ENCODE measurements at regions not wholly inside any gene's neighbourhood (a gene's known extent, or its start where the extent isn't known, plus 50 kb on each side); places are given as distances from the start of the nearest gene placed in this dataset.

DNA sequence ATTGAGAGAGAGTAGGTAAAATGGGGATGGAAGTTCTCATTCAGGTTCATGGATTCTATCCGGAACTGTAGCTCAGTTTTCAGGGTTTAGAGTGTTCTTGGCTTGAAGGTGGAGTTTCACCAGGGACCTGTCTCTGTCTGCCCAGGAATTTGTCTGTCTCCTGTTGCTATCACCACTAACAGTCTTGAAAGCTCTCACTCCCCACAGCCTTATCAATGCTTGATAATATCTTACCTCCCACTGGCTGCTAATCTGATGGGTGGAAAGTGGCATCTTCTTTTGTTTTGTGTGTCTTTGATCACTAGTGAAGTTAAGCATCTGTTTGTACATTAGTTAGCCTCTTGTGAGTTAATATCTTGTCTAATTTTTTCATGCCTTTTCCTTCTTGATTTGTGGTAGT lies 60.3 kb upstream of the TSPAN11 start:
- no peaks in the 10 kb centered on the region for H3F3A ChIP-seq (ENCODE audit: insufficient read depth, low read depth)
- POLR2A ChIA-PET (ENCODE audit: unreplicated experiment) = no interaction called here
- DNase-seq = no peak
- intact Hi-C loops (cut with micrococcal nuclease; ENCODE audit: unreplicated experiment) = no loop called here
- H3K79me2 ChIP-seq (ENCODE audit: low read depth) = no peaks in the 10 kb centered on the region
- H4K20me1 ChIP-seq (ENCODE audit: insufficient read depth) = no peaks in the 10 kb centered on the region
- no peak overlapping the region for H3K4me3 ChIP-seq
- H3K4me1 ChIP-seq (replicated peaks; ENCODE audit: insufficient read depth) = no peaks in the 10 kb centered on the region
- BruUV-seq (replicated peaks) = no TSS peak
- no peak overlapping the region for H3K4me2 ChIP-seq
- no peak overlapping the region for H2AFZ ChIP-seq
- H3K9me2 ChIP-seq (ENCODE audit: insufficient read depth) = no peaks in the 10 kb centered on the region
- TF ChIP-seq, protein P1, sequence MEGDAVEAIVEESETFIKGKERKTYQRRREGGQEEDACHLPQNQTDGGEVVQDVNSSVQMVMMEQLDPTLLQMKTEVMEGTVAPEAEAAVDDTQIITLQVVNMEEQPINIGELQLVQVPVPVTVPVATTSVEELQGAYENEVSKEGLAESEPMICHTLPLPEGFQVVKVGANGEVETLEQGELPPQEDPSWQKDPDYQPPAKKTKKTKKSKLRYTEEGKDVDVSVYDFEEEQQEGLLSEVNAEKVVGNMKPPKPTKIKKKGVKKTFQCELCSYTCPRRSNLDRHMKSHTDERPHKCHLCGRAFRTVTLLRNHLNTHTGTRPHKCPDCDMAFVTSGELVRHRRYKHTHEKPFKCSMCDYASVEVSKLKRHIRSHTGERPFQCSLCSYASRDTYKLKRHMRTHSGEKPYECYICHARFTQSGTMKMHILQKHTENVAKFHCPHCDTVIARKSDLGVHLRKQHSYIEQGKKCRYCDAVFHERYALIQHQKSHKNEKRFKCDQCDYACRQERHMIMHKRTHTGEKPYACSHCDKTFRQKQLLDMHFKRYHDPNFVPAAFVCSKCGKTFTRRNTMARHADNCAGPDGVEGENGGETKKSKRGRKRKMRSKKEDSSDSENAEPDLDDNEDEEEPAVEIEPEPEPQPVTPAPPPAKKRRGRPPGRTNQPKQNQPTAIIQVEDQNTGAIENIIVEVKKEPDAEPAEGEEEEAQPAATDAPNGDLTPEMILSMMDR (conservative IDR thresholded peaks at IDR 0.05) = no peak
- TF ChIP-seq EZH2 (IDR thresholded peaks at IDR 0.05; ENCODE audit: low read depth) = no peak
- H3K9me3 ChIP-seq (ENCODE audit: insufficient read depth, low read depth) = 0 out of 2 replicates have a peak, but pooled peaks cover 10% of the 10 kb centered on the region
- no peaks in the 10 kb centered on the region for H3K27me3 ChIP-seq (ENCODE audit: insufficient read depth, low read depth)
- no peaks in the 10 kb centered on the region for H3K36me3 ChIP-seq (ENCODE audit: low read depth)
- CTCF ChIA-PET = interaction anchor here (0.5 kb wide), 1 partner anchor 521 kb away, joined by 3 read pairs; no protein-coding TSS in a partner anchor
- no peak overlapping the region for H3K27ac ChIP-seq

DNA sequence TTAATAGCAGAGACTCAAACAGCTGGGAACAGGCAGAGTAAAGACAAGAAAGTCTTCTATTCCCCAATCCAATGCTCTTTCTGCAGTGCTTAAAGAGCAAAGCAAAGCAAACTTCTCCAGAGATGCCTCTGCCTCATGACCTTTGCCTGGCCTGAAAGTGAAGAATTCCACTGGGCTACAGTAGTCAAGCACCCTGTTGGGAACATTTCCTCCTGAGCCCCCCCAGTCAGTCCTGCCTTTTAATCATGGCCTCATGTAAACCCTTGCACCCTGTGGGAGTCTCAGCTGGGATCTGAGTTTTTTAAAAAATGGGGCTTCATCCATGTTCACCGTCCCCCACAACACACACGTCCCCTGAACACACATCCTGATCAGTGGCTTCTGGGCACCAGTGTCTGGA lies 62.7 kb upstream of the TSPAN11 start:
- Histone ChIP-seq H3K36me3 (ENCODE audit: low read depth) (no peaks in the 10 kb centered on the region), H3K79me2 (ENCODE audit: low read depth) (no peaks in the 10 kb centered on the region), H3F3A (ENCODE audit: insufficient read depth, low read depth) (no peaks in the 10 kb centered on the region), H4K20me1 (ENCODE audit: insufficient read depth) (no peaks in the 10 kb centered on the region), H3K4me2 (no peak overlapping the region), H3K9me2 (ENCODE audit: insufficient read depth) (no peaks in the 10 kb centered on the region), H3K4me1 (replicated peaks; ENCODE audit: insufficient read depth) (no peaks in the 10 kb centered on the region), H3K27ac (no peak overlapping the region), H3K4me3 (no peak overlapping the region), H3K27me3 (ENCODE audit: insufficient read depth, low read depth) (0 out of 2 replicates have a peak, but pooled peaks cover 4% of the 10 kb centered on the region), H2AFZ (no peak overlapping the region), H3K9me3 (ENCODE audit: insufficient read depth, low read depth) (0 out of 2 replicates have a peak, but pooled peaks cover 10% of the 10 kb centered on the region)
- ChIA-PET CTCF (no interaction called here), POLR2A (ENCODE audit: unreplicated experiment) (interaction anchor here (0.6 kb wide), 1 partner anchor 1774 kb away, joined by 3 read pairs; no protein-coding TSS in a partner anchor)
- DNase-seq = peak in 1 of 2 experiments; percentile 31
- TF ChIP-seq, protein P1 (conservative IDR thresholded peaks at IDR 0.05) = no peak
- no peak for TF ChIP-seq EZH2 (IDR thresholded peaks at IDR 0.05; ENCODE audit: low read depth)
- intact Hi-C loops (cut with micrococcal nuclease; ENCODE audit: unreplicated experiment) = no loop called here
- BruUV-seq (replicated peaks) = no TSS peak

DNA sequence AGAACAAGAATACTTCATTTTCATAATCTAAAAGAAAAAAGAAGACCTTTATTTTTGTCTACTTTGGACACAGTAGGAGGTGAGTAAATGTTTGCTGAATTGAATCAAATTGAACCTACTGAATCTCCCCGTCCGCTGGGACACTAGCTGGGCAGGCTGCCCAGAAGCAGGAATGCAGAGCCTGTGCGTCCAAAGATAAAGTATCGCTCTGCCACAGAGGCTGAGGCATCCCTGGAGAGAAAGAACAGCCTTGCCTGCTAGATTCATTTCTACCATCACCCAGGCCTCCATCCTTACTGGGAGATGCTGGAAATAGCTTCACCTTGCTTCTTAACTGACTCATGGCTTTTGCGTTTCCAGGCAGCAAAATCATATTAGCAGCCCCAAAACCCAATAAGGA lies 64.1 kb upstream of the TSPAN11 start:
- no peaks in the 10 kb centered on the region for H3K79me2 ChIP-seq (ENCODE audit: low read depth)
- DNase-seq = no peak
- no peaks in the 10 kb centered on the region for H3F3A ChIP-seq (ENCODE audit: insufficient read depth, low read depth)
- H3K9me3 ChIP-seq (ENCODE audit: insufficient read depth, low read depth) = 0 out of 2 replicates have a peak, but pooled peaks cover 7% of the 10 kb centered on the region
- H3K9me2 ChIP-seq (ENCODE audit: insufficient read depth) = no peaks in the 10 kb centered on the region
- no peaks in the 10 kb centered on the region for H4K20me1 ChIP-seq (ENCODE audit: insufficient read depth)
- no peaks in the 10 kb centered on the region for H3K36me3 ChIP-seq (ENCODE audit: low read depth)
- 0 out of 2 replicates have a peak, but pooled peaks cover 6% of the 10 kb centered on the region for H3K27me3 ChIP-seq (ENCODE audit: insufficient read depth, low read depth)
- H2AFZ ChIP-seq = no peak overlapping the region
- no TSS peak for BruUV-seq (replicated peaks)
- H3K4me1 ChIP-seq (replicated peaks; ENCODE audit: insufficient read depth) = no peaks in the 10 kb centered on the region
- H3K4me3 ChIP-seq = no peak overlapping the region
- POLR2A ChIA-PET (ENCODE audit: unreplicated experiment) = no interaction called here
- no peak overlapping the region for H3K27ac ChIP-seq
- intact Hi-C loops (cut with micrococcal nuclease; ENCODE audit: unreplicated experiment) = no loop called here
- CTCF ChIA-PET = no interaction called here
- H3K4me2 ChIP-seq = no peak overlapping the region
- TF ChIP-seq, protein P1 (conservative IDR thresholded peaks at IDR 0.05) = no peak
- no peak for TF ChIP-seq EZH2 (IDR thresholded peaks at IDR 0.05; ENCODE audit: low read depth)

All from PC-9 (cell line).